ENCODE measurements at regions not wholly inside any gene's neighbourhood (a gene's known extent, or its start where the extent isn't known, plus 50 kb on each side); places are given as distances from the start of the nearest gene placed in this dataset.

GRCh38 chr16:79543219-79543618 is 57.3 kb downstream of the MAF start:
- DNase-seq (no peak), ATAC-seq (no peak)
- intact Hi-C loops (cut with DNase I) = no loop called here
- no peak overlapping the region for H3K4me3 ChIP-seq
- no peak for TF ChIP-seq CTCF (IDR thresholded peaks at IDR 0.05)
- no peaks in the 10 kb centered on the region for H3K36me3 ChIP-seq
- no peaks in the 10 kb centered on the region for H3K27me3 ChIP-seq (ENCODE audit: low read depth)
- H3K9me3 ChIP-seq = no peaks in the 10 kb centered on the region
- no peaks in the 10 kb centered on the region for H3K4me1 ChIP-seq
- no peak overlapping the region for H3K27ac ChIP-seq

GRCh38 chr16:79542237-79542774 is 58.2 kb downstream of the MAF start:
- peak; percentile 9 to 61 for ATAC-seq
- TF ChIP-seq CTCF (IDR thresholded peaks at IDR 0.05) = no peak
- Histone ChIP-seq H3K27me3 (ENCODE audit: low read depth) (no peaks in the 10 kb centered on the region), H3K36me3 (no peaks in the 10 kb centered on the region), H3K9me3 (no peaks in the 10 kb centered on the region), H3K27ac (no peak overlapping the region), H3K4me1 (no peaks in the 10 kb centered on the region), H3K4me3 (no peak overlapping the region)
- DNase-seq = no peak
- intact Hi-C loops (cut with DNase I) = no loop called here

GRCh38 chr16:79540825-79541595 is 59.5 kb downstream of the MAF start:
- Histone ChIP-seq H3K9me3 (no peaks in the 10 kb centered on the region), H3K36me3 (no peaks in the 10 kb centered on the region), H3K27ac (no peak overlapping the region), H3K4me3 (no peak overlapping the region), H3K4me1 (no peaks in the 10 kb centered on the region), H3K27me3 (ENCODE audit: low read depth) (no peaks in the 10 kb centered on the region)
- no peak for TF ChIP-seq CTCF (IDR thresholded peaks at IDR 0.05)
- intact Hi-C loops (cut with DNase I) = no loop called here
- no peak for ATAC-seq
- no peak for DNase-seq

- H3K4me3 ChIP-seq = no peak overlapping the region
- no peaks in the 10 kb centered on the region for H3K4me1 ChIP-seq
- no peak for ATAC-seq
- no peaks in the 10 kb centered on the region for H3K27me3 ChIP-seq (ENCODE audit: low read depth)
- H3K27ac ChIP-seq = no peak overlapping the region
- TF ChIP-seq CTCF (IDR thresholded peaks at IDR 0.05) = no peak
- intact Hi-C loops (cut with DNase I) = no loop called here
- H3K36me3 ChIP-seq = no peaks in the 10 kb centered on the region
- no peak for DNase-seq
- H3K9me3 ChIP-seq = no peaks in the 10 kb centered on the region
Observed at GRCh38 chr16:79537584-79537983, 63.0 kb downstream of the MAF start.

GRCh38 chr16:79536958-79537357 is 63.6 kb downstream of the MAF start:
- Histone ChIP-seq H3K4me1 (no peaks in the 10 kb centered on the region), H3K9me3 (no peaks in the 10 kb centered on the region), H3K36me3 (no peaks in the 10 kb centered on the region), H3K27ac (no peak overlapping the region), H3K4me3 (no peak overlapping the region), H3K27me3 (ENCODE audit: low read depth) (no peaks in the 10 kb centered on the region)
- no peak for ATAC-seq
- no peak for TF ChIP-seq CTCF (IDR thresholded peaks at IDR 0.05)
- no peak for DNase-seq
- intact Hi-C loops (cut with DNase I) = no loop called here
